Loucy (cell line): ENCODE measurements at regions not wholly inside any gene's neighbourhood (a gene's known extent, or its start where the extent isn't known, plus 50 kb on each side); places are given as distances from the start of the nearest gene placed in this dataset.
"Not testable (repeated sequence)": the region's sequence is repeated elsewhere in the genome, so short reads cannot be mapped to it uniquely, and the experiment has no call there.

Source experiments
- CTCF ChIP-seq: fragments of 200-600 bp; sonication (generic); conservative IDR thresholded peaks from 2 replicates; pipeline ENCODE4 v1.5.1; 2014; ENCODE audit warnings: mild to moderate bottlenecking, antibody characterized with exemption, low read length
- EZH2phosphoT487 ChIP-seq: fragments of 200-600 bp; IDR thresholded peaks from 2 replicates; pipeline ENCODE4 v1.6.1; 2018; ENCODE audit warnings: antibody characterized with exemption, mild to moderate bottlenecking, moderate library complexity, borderline replicate concordance

- not testable (repeated sequence) for TF ChIP-seq CTCF, EZH2phosphoT487
These were observed 1625.3 kb upstream of the GOT2 start for GRCh38 chr16:60359412-60359811.
